ENCODE measurements at regions not wholly inside any gene's neighbourhood (a gene's known extent, or its start where the extent isn't known, plus 50 kb on each side); places are given as distances from the start of the nearest gene placed in this dataset.

DNA sequence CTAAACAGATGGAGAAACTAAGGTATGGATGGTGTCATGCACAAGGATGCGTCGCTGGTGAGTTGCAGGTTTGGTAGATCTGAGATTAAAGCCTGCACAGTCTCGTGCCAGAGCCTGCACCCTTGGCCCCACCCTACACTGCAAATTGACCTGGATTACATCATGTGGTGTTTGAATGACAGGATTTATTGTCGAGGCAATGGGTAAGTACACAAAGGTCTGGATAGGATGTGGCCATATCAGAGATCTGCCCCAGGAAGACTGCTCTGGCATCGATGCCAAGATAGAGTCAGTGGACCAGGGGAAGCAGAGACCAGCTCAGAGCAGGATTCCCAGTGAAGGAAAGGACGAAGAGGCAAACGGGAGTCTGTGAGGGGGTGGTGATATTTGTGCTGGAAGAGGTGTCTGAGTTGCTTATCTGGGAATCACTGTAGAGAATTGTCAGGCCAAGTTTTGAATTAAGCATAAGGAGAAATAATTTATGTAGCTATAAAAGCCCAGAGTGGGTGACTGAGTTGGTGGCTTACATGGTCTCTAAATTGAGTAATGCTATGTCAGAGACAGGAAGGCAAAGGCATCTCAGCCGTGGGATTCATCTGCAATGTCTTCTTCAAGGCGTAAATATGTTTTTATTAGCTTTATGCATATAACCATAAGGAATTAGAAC, 499.6 kb upstream of the B3GAT1 start:
- Histone ChIP-seq H4K20me1 (ENCODE audit: insufficient read depth) (no peaks in the 10 kb centered on the region), H3K36me3 (ENCODE audit: low read depth) (no peaks in the 10 kb centered on the region), H3K4me2 (no peak overlapping the region), H3K4me3 (no peak overlapping the region), H3K9me2 (ENCODE audit: insufficient read depth) (no peaks in the 10 kb centered on the region), H2AFZ (no peak overlapping the region), H3K27ac (no peak overlapping the region), H3K27me3 (ENCODE audit: insufficient read depth, low read depth) (peaks cover 61% of the 10 kb centered on the region), H3K4me1 (replicated peaks; ENCODE audit: insufficient read depth) (no peaks in the 10 kb centered on the region), H3F3A (ENCODE audit: insufficient read depth, low read depth) (no peaks in the 10 kb centered on the region), H3K79me2 (ENCODE audit: low read depth) (no peaks in the 10 kb centered on the region), H3K9me3 (ENCODE audit: insufficient read depth, low read depth) (no peaks in the 10 kb centered on the region)
- intact Hi-C loops (cut with micrococcal nuclease; ENCODE audit: unreplicated experiment), result no loop called here
- ChIA-PET CTCF (no interaction called here), POLR2A (ENCODE audit: unreplicated experiment) (no interaction called here)
- no peak for DNase-seq
- no peak for TF ChIP-seq EZH2 (IDR thresholded peaks at IDR 0.05; ENCODE audit: low read depth)
- TF ChIP-seq, protein P1, sequence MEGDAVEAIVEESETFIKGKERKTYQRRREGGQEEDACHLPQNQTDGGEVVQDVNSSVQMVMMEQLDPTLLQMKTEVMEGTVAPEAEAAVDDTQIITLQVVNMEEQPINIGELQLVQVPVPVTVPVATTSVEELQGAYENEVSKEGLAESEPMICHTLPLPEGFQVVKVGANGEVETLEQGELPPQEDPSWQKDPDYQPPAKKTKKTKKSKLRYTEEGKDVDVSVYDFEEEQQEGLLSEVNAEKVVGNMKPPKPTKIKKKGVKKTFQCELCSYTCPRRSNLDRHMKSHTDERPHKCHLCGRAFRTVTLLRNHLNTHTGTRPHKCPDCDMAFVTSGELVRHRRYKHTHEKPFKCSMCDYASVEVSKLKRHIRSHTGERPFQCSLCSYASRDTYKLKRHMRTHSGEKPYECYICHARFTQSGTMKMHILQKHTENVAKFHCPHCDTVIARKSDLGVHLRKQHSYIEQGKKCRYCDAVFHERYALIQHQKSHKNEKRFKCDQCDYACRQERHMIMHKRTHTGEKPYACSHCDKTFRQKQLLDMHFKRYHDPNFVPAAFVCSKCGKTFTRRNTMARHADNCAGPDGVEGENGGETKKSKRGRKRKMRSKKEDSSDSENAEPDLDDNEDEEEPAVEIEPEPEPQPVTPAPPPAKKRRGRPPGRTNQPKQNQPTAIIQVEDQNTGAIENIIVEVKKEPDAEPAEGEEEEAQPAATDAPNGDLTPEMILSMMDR (conservative IDR thresholded peaks at IDR 0.05), result no peak
- no TSS peak for BruUV-seq (replicated peaks)

DNA sequence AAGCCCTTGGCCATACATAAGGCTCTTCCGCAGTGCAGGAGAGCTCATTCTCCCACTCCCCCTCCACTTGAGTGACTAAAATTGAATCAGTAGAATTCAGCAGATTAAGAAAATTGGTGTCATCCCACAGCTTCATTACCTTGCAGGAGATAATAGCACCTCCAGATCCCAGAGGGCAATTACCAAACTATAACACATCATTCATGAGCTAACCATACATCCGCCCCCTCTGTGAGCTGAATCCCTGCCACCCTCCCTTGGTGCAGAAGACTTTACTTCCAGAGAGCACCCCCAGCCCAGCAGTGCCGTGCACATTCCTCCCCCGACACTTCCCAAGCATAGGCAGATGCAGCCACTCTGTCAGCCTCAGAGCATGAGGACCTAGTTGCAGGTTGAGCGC, 496.5 kb upstream of the B3GAT1 start:
- H3K79me2 ChIP-seq (ENCODE audit: low read depth), result no peaks in the 10 kb centered on the region
- H2AFZ ChIP-seq, result no peak overlapping the region
- H3K36me3 ChIP-seq (ENCODE audit: low read depth), result no peaks in the 10 kb centered on the region
- no peak for TF ChIP-seq EZH2 (IDR thresholded peaks at IDR 0.05; ENCODE audit: low read depth)
- TF ChIP-seq, protein P1 (conservative IDR thresholded peaks at IDR 0.05), result no peak
- no peak overlapping the region for H3K4me2 ChIP-seq
- peaks cover 61% of the 10 kb centered on the region for H3K27me3 ChIP-seq (ENCODE audit: insufficient read depth, low read depth)
- H3K9me3 ChIP-seq (ENCODE audit: insufficient read depth, low read depth), result no peaks in the 10 kb centered on the region
- H4K20me1 ChIP-seq (ENCODE audit: insufficient read depth), result no peaks in the 10 kb centered on the region
- no peaks in the 10 kb centered on the region for H3K9me2 ChIP-seq (ENCODE audit: insufficient read depth)
- intact Hi-C loops (cut with micrococcal nuclease; ENCODE audit: unreplicated experiment), result no loop called here
- no peak overlapping the region for H3K4me3 ChIP-seq
- H3K27ac ChIP-seq, result no peak overlapping the region
- no TSS peak for BruUV-seq (replicated peaks)
- CTCF ChIA-PET, result no interaction called here
- no peaks in the 10 kb centered on the region for H3K4me1 ChIP-seq (replicated peaks; ENCODE audit: insufficient read depth)
- POLR2A ChIA-PET (ENCODE audit: unreplicated experiment), result no interaction called here
- no peaks in the 10 kb centered on the region for H3F3A ChIP-seq (ENCODE audit: insufficient read depth, low read depth)
- no peak for DNase-seq

DNA sequence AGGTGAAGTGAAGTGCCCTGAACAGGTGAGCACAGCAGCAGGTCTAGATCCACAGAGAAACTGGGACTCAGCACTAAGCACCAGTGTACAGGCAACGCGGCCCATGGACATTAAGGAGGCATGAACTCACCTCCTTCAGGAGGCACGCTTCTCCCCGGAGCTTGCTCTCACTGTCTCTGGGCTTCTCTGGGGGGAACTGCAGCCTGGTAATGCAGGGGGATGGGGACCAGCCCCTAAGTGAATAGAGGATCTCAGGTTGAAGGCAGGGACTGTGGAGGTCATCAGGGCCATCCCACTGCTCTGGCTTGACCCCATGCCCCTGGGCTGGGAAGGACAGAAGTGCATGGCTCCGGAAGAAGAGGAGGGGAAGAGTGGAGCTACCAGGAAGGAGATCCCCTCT, 495.6 kb upstream of the B3GAT1 start:
- intact Hi-C loops (cut with micrococcal nuclease; ENCODE audit: unreplicated experiment), result no loop called here
- no TSS peak for BruUV-seq (replicated peaks)
- Histone ChIP-seq H3K4me1 (replicated peaks; ENCODE audit: insufficient read depth) (no peaks in the 10 kb centered on the region), H3K36me3 (ENCODE audit: low read depth) (no peaks in the 10 kb centered on the region), H3K9me3 (ENCODE audit: insufficient read depth, low read depth) (no peaks in the 10 kb centered on the region), H3F3A (ENCODE audit: insufficient read depth, low read depth) (no peaks in the 10 kb centered on the region), H2AFZ (no peak overlapping the region), H3K27ac (no peak overlapping the region), H3K9me2 (ENCODE audit: insufficient read depth) (no peaks in the 10 kb centered on the region), H3K27me3 (ENCODE audit: insufficient read depth, low read depth) (peaks cover 59% of the 10 kb centered on the region), H3K4me3 (no peak overlapping the region), H3K79me2 (ENCODE audit: low read depth) (no peaks in the 10 kb centered on the region), H3K4me2 (no peak overlapping the region), H4K20me1 (ENCODE audit: insufficient read depth) (no peaks in the 10 kb centered on the region)
- TF ChIP-seq EZH2 (IDR thresholded peaks at IDR 0.05; ENCODE audit: low read depth), result no peak
- TF ChIP-seq, protein P1 (conservative IDR thresholded peaks at IDR 0.05), result no peak
- no peak for DNase-seq
- POLR2A ChIA-PET (ENCODE audit: unreplicated experiment), result no interaction called here
- CTCF ChIA-PET, result no interaction called here
